Body of pancreas (tissue), 4 donors: ENCODE measurements at regions not wholly inside any gene's neighbourhood (a gene's known extent, or its start where the extent isn't known, plus 50 kb on each side); places are given as distances from the start of the nearest gene placed in this dataset.

ENCODE experiments used
- ATAC-seq: fragments of 150-250 bp; one replicate; pipeline ENCODE4 v1.9.1; 2016
- DNase-seq, 4 donors: peaks; one replicate each; pipeline ENCODE4 v3.0.0-alpha.2; 2019
- H3K27ac ChIP-seq, 4 donors: fragments of 200-600 bp; sonication (generic); 1 replicate in 3 of 4; 2 replicates in 1 of 4; pipeline versions ENCODE4 v1.5.1 to v1.6.1; 2016 to 2019; ENCODE audit warnings: mild to moderate bottlenecking in 1 of 4, mixed read lengths in 1 of 4, moderate library complexity in 1 of 4
- H3K27me3 ChIP-seq, 2 donors: fragments of 200-600 bp; sonication (generic); one replicate each; pipeline ENCODE4 v1.6.0; 2016; ENCODE audit warnings: mild to moderate bottlenecking in 1 of 2
- H3K36me3 ChIP-seq, 2 donors: fragments of 200-600 bp; sonication (generic); replicated peaks in 1 of 2; 2 replicates each; pipeline ENCODE4 v1.5.1; 2016; ENCODE audit warnings: low read depth in 2 of 2; ENCODE audit not compliant: insufficient read depth in 1 of 2
- H3K4me1 ChIP-seq: fragments of 200-600 bp; sonication (generic); one replicate; pipeline ENCODE4 v1.6.0; 2016
- H3K4me3 ChIP-seq, 2 donors: fragments of 200-600 bp; sonication (generic); 1 replicate in 1 of 2; 2 replicates in 1 of 2; pipeline ENCODE4 v1.5.1; 2016 to 2019
- H3K9me3 ChIP-seq, 3 donors: fragments of 200-600 bp; sonication (generic); 1 replicate in 2 of 3; 2 replicates in 1 of 3; pipeline ENCODE4 v1.5.1; 2016
- POLR2A ChIP-seq, 3 donors: fragments of 450-650 bp; IDR thresholded peaks; one replicate each; pipeline ENCODE4 v1.6.1; 2016; ENCODE audit warnings: antibody characterized with exemption in 3 of 3, mild to moderate bottlenecking in 2 of 3
- WGBS, 2 donors: methylation state at CpG; one replicate each; pipeline ENCODE4 v1.1.5; 2017; 5-methylcytosine and 5-hydroxymethylcytosine counted together
- intact Hi-C: fragments of 100-400 bp; cut with DNase I; formaldehyde crosslinking; loops from one replicate; pipeline ENCODE4 v1.15.1; 2023
- TF ChIP-seq, protein P1 (sequence below), 7 experiments: fragments of 450-650 bp in 4 of 7; fragments of 200-600 bp in 3 of 7; sonication (generic) in 3 of 7; IDR thresholded peaks; one replicate each; pipeline ENCODE4 v1.5.1; 2016 to 2019; ENCODE audit warnings: antibody characterized with exemption in 7 of 7

GRCh38 chr3:161444694-161445077 is 51.9 kb upstream of the OTOL1 start:
- no peaks in the 10 kb centered on the region for H3K27me3 ChIP-seq
- H3K4me3 ChIP-seq, result no peak overlapping the region
- TF ChIP-seq POLR2A (IDR thresholded peaks at IDR 0.05), result no peak
- TF ChIP-seq, protein P1, sequence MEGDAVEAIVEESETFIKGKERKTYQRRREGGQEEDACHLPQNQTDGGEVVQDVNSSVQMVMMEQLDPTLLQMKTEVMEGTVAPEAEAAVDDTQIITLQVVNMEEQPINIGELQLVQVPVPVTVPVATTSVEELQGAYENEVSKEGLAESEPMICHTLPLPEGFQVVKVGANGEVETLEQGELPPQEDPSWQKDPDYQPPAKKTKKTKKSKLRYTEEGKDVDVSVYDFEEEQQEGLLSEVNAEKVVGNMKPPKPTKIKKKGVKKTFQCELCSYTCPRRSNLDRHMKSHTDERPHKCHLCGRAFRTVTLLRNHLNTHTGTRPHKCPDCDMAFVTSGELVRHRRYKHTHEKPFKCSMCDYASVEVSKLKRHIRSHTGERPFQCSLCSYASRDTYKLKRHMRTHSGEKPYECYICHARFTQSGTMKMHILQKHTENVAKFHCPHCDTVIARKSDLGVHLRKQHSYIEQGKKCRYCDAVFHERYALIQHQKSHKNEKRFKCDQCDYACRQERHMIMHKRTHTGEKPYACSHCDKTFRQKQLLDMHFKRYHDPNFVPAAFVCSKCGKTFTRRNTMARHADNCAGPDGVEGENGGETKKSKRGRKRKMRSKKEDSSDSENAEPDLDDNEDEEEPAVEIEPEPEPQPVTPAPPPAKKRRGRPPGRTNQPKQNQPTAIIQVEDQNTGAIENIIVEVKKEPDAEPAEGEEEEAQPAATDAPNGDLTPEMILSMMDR (IDR thresholded peaks at IDR 0.05), result no peak
- intact Hi-C loops, result no loop called here
- ATAC-seq (no peak), DNase-seq (no peak)
- no peaks in the 10 kb centered on the region for H3K9me3 ChIP-seq
- no peaks in the 10 kb centered on the region for H3K4me1 ChIP-seq
- H3K36me3 ChIP-seq, result no peaks in the 10 kb centered on the region
- WGBS, 2 donors, result 60 to 78% methylated on average over 3 of the region's 3 CpGs
- no peak overlapping the region for H3K27ac ChIP-seq

DNA sequence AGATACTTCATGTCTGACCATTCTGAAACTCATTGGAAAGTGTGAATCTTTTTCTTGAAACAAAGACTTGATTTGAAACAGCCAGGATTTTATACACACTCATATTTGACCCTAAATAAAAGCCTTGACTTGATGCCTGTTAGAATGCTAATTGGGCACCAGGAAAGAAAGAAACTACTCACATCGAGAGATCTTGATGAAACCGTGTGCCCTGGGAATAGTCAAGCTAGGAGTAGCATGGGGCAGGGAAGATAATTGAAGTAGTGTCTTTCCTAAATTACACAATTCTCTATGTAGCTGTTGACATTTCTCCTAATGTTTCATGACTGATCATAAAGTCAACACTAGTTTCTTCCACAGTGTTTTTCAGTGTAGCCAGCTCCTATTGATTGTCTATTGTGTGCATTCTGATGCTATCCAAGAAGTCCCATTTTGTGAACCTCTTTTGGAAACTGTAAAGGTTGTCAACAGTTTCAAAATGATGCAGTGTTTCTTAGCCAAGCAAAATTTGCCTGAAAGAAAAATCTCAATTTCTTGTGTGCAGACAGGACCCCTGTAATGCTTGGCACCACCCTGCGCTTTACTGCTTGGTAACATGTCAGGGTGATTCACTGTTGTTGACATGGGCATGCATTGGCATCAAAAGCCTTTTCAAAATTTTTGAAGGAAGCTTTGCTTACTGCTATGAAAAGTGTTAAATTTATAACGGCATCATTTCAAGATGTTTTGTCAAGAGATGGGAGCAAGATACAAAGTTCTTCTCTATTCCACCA is 52.5 kb upstream of the OTOL1 start:
- Histone ChIP-seq H3K9me3 (no peaks in the 10 kb centered on the region), H3K27me3 (no peaks in the 10 kb centered on the region), H3K36me3 (no peaks in the 10 kb centered on the region), H3K4me3 (no peak overlapping the region), H3K27ac (no peak overlapping the region), H3K4me1 (no peaks in the 10 kb centered on the region)
- ATAC-seq, result no peak
- whole genome bisulfite sequencing, 2 donors, result 68 to 72% methylated on average over 4 of the region's 4 CpGs
- TF ChIP-seq, protein P1 (IDR thresholded peaks at IDR 0.05), result no peak
- no peak for TF ChIP-seq POLR2A (IDR thresholded peaks at IDR 0.05)
- intact Hi-C loops, result no loop called here
- no peak for DNase-seq

- H3K36me3 ChIP-seq, result no peaks in the 10 kb centered on the region
- H3K4me1 ChIP-seq, result no peaks in the 10 kb centered on the region
- 80 to 86% methylated on average over 4 of the region's 4 CpGs for WGBS, 2 donors
- TF ChIP-seq, protein P1 (IDR thresholded peaks at IDR 0.05), result no peak
- no peak for TF ChIP-seq POLR2A (IDR thresholded peaks at IDR 0.05)
- H3K4me3 ChIP-seq, result no peak overlapping the region
- ATAC-seq (no peak), DNase-seq (no peak)
- H3K9me3 ChIP-seq, result no peaks in the 10 kb centered on the region
- no peaks in the 10 kb centered on the region for H3K27me3 ChIP-seq
- intact Hi-C loops, result loop anchor here (5.0 kb wide), 1 partner anchor 153 kb away; no protein-coding TSS in a partner anchor
- no peak overlapping the region for H3K27ac ChIP-seq
Observed at GRCh38 chr3:161430307-161430706, 59.0 kb upstream of the SPTSSB start.

GRCh38 chr3:161427347-161427746 is 56.0 kb upstream of the SPTSSB start:
- intact Hi-C loops, result no loop called here
- no peak for ATAC-seq

More at GRCh38 chr3:161427347-161427746, 56.0 kb upstream of the SPTSSB start:
- 12 to 36% methylated on average over 1 of the region's 1 CpG for WGBS, 2 donors
- TF ChIP-seq, protein P1 (IDR thresholded peaks at IDR 0.05), result no peak
- no peak for TF ChIP-seq POLR2A (IDR thresholded peaks at IDR 0.05)
- no peak for DNase-seq
- H3K4me3 ChIP-seq, result no peak overlapping the region
- no peaks in the 10 kb centered on the region for H3K4me1 ChIP-seq
- no peaks in the 10 kb centered on the region for H3K36me3 ChIP-seq
- H3K9me3 ChIP-seq, result no peaks in the 10 kb centered on the region
- no peaks in the 10 kb centered on the region for H3K27me3 ChIP-seq
- H3K27ac ChIP-seq, result no peak overlapping the region
